ENCODE measurements at regions not wholly inside any gene's neighbourhood (a gene's known extent, or its start where the extent isn't known, plus 50 kb on each side); places are given as distances from the start of the nearest gene placed in this dataset.
A peak's percentile ranks its signal among the peaks of the same experiment; 100 is the strongest.

DNA sequence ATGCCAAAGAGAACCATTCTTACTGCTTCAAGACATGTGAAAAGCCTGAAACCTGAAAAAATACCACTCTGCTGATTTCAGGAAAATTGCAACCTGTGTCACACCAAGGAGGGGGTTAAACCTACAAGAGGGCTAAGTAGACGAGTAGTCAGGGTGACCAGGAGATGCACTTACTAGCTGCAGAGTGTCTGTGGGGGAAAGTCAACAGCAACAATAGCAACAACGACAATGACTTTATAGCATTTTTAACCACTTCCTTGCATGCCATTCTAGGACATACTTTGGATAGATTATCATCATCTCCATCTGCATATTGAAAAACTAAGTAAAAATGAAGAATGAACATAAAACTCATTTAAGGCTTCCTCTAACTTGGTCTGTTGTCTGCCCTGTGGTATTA is 902.7 kb downstream of the BCL11B start:
- DNase-seq = no peak

DNA sequence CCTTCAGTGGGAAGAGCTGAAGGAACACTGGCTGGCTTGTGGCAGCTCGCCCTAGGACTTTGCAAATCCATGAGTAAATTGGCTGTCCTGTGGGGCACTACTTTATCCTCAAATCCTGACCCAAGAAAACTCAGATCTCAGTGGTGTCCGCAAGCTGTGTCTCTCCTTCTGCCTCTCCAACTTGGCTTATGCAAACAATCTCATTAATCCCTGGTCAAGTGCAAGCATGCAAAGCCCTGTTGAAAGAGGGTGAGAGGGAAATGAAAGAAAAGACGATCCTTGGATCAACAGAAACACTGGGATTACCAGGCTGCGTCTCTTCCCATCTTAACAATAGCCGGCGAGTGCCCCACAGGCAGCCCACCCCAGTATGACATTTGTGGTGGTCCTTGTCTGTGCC is 901.6 kb downstream of the BCL11B start:
- no peak for DNase-seq

DNA sequence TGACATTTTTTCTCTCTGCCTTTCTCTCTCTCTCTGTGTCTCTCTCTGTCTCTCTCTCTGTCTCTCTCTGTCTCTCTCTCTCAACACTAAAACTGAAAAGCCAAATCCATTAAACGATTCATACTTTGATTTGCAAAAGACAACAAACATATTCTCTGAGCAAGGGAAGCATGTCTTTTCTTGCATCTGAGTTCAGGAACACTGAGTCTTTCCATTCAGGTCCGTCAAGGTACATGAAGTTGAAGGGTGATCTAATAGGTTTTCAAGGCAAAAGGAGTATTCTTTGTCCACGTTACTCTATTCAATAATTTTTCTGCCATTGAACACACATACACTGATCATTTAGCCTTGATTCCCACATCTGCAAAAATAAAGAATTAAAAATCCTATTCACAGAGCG is 900.9 kb downstream of the BCL11B start:
- DNase-seq = no peak

DNA sequence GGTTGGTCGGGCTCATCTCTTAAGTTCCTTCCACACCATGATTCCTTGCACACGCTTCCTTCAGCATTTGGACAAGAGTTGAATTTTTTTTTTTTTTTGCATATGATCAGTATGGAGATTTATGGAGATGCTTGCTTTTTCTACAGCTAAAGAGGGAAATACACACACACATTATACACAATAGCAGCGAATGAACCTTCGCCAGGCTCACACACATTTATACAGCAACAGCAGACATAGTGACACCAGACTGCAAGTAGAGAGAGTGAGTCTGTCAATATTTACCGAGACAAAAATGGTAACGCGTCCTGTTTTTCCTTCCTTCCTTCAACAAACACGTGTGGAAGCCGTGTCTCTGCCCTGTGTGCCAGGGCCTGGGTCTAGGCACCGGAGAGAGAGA is 897.9 kb downstream of the BCL11B start:
- no peak for DNase-seq

DNA sequence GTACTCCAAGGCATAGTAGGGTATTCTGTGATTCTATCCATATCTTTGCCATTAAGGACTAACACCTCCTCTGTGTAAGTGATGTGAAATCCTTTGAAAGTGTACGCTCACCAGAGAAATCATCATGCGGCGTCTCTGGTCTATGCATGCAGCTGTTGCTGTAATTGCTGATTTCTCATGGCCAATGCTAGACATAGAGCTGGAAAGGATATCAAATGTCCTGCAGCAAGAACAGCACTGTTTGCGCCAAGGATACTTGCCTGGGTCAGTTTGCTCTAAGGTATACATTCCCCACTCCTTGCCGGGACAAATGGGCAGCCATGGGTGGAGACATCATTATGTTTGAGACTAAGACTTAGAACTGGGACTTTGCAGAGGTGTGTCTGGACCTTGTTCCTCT is 896.4 kb downstream of the BCL11B start:
- no peak for DNase-seq

DNA sequence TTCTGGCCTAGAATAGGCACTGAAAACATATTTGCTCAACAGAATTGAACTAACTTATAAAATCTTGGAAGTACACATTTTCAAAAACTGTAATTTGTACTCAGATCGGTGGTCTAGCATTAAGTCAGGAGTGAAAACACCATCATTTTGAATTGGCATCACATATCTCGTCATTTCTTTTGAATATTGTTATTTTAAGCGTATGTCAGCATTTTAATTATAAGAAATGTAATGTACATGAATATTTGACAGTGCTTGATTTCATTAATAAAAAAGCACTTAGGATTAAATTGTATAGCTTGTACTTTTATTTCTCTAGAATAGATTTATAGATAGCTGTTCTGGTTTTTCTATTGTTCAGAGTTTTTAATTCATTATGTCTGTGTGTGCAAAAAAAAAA is 892.2 kb downstream of the BCL11B start:
- no peak for DNase-seq

DNA sequence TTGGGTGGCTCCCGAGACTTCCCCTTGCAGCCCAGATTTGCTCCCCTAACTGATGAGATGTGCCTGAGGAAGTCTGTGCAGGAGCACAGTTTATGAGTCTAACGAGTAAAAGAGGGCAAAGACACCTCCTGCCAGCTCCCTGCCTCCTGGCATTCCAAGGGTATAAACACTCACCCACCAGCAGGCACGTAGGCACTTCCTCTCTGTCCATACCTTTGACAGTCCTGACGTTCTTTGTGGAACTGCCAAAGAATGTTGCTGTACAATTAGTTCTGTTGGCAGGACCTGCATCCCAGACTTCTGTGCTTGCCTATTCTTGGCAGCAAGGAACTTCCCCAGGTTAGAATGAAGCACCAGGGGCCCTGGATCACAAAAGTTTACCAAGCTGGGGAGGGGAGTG is 889.3 kb downstream of the BCL11B start:
- DNase-seq = no peak

DNA sequence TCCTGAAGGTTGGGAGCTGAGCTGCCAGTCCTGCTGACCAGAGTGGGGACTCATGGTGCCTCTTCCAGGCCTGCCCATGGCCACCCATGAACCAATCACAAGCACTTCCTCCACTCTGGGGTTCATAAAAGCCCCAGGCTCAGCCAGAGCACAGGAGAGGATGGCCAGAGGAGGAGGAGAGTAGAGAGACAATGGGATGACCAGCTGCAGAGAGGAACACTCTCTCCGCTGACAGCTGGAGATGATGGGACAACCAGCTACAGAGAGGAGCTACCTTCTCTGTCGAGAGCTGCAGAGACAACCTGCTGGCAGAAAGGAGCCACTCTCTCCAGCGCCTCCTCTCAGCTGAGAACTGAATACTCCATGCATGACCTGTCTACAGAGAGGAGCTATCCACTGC is 886.1 kb downstream of the BCL11B start:
- no peak for DNase-seq

DNA sequence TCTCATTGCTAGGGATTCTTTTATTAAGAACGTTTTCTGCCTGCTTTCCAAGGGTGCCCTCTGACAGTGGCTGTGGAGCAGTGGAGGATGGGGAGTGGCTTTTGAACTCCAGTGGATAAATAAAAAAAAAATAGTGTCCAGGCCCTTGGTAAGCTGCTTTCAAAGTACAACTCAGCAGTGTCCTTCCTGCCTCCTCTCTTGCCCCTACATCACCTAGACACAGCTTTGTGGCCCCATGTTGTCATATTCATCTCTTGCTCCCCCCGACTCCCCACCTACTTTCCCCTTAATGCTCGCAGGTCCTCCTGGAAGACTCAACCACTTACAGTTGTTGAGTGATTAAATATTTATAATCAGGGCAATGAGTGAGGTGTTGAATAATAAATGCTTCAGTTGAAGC is 880.9 kb downstream of the BCL11B start:
- no peak for DNase-seq

DNA sequence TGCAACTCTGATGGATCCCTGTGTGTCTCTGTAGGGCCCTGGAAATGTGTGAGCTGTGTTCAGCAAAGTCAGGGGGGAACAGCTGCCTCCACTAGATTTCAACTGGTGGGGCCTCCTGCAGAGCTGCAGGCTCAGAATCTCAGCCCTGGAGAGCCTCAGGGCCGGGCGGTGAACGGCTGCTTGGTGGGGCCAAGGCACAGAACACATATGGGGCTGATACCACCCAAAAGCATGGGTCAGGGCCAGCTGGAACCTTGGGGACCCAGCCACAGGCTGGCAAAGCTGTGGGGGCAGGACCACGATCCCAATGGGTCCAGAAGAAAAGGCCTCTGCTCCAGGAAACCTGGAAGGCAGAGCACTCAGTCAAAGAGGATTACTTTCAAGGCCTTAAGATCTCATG is 878.5 kb downstream of the BCL11B start:
- DNase-seq = no peak

DNA sequence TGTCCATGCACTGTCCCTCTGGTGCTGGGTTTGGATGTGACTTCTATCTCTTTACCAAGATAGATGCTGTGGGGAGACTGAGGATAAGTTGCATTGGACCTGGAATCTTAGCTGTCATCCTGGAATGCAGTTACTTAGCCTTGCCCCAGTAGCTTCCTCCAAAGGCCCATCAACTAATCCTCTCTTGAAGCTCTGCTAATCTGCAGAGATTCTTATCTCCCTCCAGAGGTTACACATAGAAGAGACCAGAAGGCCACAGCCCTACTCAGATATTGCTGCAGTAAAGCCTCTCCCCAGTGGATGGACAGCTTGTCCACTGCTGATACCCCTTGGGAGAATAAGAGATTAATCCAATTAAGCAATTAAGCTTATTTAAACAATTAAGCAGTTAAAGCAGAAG is 867.2 kb downstream of the BCL11B start:
- DNase-seq = no peak

DNA sequence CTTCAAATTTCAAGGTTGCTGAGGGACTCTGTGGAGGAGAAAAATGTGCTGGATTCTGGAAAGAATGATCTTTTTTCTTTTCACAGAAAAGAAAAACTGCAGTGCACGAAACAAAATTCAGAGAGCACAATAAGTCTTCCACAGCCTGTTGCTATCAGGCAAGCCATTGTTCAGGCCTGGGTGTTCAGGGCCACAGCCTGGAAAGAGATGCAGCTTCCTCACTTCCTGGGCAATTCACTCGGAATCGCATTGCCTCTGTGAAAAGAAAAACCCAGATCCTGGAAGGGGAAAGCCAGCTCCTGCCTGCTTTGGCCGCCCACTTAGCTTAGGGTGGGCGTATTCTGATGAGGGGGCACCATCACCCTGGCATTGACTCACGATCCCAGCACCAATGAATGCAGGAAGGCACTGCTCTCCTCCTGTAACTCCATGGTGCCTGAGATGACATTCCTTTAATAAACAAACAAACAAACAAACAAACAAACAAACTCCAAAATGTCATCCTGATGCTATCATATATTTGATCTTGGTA is 863.9 kb downstream of the BCL11B start:
- DNase-seq = no peak

DNA sequence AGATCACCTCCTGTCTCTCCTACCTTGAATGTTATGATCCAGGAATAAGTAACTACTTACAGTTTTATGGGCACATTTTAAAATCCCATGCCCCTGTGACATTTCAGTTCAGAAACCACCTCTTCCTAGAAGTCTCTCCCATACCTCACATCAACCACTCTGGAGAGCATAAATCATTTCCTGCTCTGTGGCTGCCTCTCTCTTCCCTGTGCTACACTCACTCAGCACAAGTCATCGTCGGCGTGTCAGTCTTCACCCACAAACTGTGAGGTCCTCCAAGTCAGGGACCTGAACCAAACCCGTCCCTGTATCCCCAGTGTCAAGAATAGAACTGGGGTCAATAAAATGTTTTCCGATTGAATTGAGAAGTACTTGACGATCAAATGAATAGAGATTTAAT is 863.3 kb downstream of the BCL11B start:
- DNase-seq = peak; percentile 32

DNA sequence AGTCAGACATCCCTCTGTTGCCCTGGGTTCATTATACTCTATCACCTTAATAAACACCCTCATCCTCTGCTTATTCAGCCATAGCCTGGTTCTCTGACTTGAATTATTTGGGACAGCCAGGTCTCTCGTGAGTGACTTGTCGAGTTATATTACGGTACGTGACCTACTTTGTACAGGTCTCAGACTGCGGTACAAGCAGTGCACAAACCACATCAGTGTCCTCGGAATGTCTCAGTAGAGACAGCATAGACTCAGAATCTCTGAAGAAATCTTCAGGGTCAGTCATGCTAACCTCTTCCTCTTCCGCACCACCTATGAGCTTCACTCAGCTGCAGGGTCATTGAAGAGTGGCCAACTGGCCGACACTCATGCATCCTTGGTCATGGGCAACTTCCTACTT is 860.8 kb downstream of the BCL11B start:
- DNase-seq = no peak

DNA sequence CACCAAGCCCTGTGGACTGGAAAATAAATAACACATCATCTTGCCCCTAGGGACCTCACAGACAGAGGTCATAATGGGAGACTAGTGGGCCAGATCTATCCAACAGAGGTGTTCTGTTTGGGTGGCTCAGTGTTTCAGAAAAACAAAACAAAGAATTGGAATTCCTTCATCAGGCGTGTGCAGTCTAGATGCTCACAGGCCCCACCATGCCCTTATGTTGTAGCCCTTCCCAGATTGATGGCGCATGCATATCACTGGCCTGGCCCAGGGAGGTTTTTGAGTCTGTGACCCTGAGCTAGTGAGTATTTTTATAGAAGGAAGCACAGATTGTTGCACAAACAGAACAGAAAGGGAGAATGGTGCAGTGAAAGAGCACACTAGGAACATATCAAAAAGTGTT is 859.6 kb downstream of the BCL11B start:
- no peak for DNase-seq

DNA sequence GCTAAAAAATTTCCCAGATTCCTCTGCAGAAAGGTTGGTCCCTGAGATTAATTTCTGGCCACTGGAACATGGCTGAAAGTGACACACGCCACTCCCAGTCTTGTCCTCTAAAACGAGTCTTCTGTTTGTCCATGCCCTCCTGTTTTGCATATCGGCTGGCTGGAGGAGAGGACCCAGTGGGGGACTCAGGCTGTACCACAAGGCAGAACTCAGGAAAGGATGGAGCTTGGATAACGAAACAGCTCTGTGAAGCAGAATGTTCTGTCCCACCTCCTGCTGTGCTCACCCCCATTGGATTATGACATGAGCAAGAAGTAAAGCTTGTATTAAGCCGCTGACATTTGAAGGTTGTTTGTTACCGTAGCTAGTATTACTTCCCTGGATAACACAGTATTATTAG is 856.2 kb downstream of the BCL11B start:
- DNase-seq = no peak

DNA sequence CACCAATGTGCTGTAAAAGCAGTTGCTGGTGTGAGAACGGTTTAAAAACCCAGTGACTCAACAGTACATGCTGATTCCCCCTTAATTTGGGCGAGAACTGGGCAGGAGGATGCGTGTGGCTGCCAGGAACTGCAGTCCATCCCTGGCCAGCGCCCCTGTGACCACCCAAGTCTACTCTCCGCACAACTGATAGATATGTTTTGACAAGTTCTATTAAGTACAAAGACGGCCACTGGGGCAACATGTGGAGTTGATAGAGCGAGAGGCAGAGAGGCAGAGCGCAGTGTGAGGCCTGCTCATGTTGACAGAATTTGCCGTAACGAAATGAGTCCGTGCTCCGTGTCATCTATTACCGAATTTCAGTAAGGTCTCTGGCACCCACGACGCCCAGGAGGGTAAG is 855.0 kb downstream of the BCL11B start:
- no peak for DNase-seq

DNA sequence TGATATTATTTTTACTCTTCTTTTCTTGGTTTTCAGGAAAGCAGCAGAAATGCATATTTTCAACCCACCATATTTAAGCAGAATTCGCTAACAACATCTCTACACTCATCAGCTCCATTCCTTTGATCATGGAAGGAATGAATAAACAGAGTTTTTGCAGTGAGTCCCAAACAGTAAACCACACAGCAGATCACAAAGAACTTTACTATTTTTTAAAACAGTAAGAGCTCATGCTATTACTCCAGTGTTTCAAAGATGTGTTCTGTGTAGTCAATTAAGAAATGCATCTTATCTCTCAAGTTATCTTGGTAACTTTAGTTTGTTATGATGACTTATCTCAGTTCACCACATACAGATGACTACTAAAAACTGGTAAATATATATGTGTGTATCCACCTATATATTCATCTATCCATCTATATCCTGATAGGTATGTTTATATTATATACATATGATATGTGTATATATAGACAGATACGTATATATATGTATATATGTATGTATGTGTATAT is 843.5 kb downstream of the BCL11B start:
- no peak for DNase-seq

DNA sequence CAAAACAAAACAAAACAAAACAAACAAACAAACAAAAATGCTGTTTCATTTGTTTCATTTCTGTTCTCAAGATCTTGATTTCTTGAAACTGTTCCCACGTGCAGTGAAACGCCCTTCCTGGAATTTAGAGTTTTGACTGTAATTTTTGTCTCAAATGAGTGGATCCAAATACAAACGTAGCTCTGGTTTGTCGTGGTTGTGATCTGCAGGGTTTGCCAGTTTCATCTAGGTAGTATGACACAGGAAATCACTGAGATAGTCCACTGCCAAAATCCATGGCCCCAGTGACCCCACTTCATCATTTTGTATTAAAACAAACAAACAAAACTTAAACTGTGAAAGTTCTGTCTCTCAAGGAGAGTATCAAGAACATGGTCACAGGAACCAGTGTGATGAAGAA is 838.6 kb downstream of the BCL11B start:
- DNase-seq = no peak

DNA sequence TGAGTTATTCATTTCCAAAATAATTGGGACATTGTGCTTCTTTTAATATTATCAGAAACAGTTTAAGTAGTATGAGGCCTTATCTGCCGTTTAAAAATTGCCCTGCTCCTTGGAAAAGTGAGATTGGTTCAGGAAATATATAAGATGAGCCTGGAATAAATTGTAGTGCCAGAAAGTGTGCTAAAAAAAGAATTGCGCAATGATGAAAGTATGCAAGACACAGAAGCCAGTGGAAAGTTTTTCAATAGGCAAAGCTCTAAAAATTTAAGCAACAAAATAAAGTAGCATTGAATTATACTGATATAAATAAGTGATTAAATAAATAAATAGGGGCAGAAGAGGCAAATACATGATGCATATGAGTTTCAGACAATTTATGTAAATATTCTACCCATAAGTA is 834.9 kb downstream of the BCL11B start:
- DNase-seq = no peak

DNA sequence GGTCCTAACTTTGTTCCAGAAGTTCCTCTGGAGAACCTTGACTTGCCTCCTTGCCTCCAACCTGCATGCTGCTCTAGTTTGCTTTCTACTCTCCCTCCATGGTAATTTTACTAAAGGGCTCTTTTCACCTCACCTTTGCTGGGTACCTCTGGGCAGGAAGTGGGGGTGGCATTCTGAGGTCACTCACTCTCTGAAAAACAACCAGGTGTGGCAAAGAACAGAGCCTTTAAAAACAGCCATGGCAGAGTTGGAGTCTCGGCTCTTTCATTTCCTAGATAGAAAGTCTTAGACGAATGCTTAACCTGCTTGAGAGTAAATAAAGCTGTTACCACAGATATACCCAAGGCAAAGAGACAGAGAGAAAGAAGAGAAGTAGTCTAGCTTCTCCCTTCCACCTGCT is 827.9 kb downstream of the BCL11B start:
- DNase-seq = no peak

DNA sequence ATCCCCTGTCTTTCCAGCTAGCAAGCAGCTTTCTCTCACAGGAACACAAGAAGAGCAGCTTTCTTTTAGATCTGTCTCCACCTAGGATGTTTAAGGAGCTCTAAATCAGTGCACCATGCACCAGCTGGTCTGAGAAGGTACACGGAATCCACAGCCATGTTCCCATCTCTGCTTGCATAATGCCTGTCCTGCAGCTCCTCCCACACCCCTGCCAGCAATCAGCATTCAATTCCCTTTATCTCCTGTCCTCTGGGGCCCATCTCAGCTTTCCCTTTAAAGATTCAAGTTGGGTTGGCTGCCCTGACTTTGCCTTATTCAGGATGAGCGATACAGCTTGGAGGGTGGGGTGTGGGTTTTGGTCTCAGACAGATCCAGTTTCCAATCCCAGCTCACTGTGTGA is 826.3 kb downstream of the BCL11B start:
- DNase-seq = no peak

DNA sequence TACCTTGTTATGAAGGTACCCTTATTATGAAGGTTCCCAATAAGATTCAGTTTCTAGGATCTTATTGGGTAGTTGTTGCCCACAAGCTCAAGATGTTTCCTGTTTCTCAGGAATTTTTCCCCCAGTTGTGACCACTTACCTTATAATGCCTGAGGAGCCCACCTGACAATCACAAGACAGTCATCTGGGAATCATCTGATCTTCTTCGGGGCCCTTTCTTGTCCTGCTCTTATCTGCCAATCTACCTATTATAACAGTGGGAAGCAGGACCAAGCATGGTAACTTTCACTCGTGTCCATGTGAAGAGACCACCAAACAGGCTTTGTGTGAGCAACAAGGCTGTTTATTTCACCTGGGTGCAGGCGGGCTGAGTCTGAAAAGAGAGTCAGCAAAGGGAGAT is 825.5 kb downstream of the BCL11B start:
- DNase-seq = no peak

DNA sequence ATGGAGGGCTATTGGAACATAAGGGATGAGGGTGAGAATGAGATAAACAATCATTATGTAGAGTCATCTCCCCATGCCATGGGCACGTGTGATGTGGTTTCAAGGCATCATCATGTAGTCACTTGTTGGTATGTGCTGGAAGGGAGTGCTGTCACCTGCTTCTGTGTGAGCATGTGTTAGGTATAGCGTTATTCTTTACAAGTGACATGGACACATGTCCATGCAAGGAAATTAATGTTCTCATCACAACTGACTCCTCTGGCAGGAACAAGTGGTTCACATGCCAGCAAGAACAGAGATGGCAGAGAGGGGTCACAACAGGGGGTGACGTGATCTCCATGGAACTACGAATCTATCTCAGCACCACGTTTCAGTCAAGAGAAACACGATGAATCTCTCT is 815.8 kb downstream of the BCL11B start:
- no peak for DNase-seq

DNA sequence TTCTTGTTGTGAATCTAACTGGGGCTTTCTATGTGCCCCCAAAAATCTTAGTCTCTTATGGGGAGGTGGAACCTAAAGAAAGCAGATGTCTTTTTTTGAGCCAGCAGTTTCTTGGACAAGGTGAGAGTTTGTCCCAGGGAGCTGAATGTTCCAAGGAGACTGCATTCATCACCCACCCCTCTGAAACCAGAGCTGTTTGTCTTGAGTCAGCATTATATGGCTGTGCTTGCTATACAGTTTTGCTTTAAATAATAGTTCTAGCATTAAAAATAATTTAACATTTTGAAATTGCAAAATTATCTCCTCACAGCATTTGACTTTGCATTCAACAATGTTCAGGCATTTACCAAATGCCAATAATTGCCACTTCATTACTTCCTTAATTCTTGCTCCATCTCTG is 813.3 kb downstream of the BCL11B start:
- no peak for DNase-seq

DNA sequence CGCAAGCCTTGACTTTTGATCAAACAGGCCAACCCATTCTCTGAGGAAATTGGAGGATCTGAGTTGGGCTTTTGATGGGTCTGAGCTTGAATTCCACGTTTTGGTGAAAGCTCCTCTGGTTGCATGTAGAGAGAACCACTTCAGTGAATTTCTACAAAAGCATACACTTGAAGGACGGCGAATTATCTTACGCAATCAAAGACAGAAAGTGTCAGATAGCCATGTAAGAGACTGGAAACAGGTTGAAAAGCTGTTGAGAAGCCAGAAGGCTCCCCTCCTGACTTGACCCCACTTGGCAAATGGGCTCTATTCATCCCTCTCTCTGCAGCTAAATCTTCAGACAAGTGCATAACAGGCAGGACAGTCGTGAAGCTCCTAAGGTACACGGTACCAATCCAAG is 809.1 kb downstream of the BCL11B start:
- no peak for DNase-seq
